GM18517 (cell line): ENCODE measurements at regions not wholly inside any gene's neighbourhood (a gene's known extent, or its start where the extent isn't known, plus 50 kb on each side); places are given as distances from the start of the nearest gene placed in this dataset.

Source experiments
- ATAC-seq: cut with Tn5 transposase; IDR thresholded peaks from one replicate; pipeline ENCODE4 v1.9.1; 2021; ENCODE audit warnings: mild to moderate bottlenecking, moderate library complexity; ENCODE audit not compliant: unreplicated experiment

DNA sequence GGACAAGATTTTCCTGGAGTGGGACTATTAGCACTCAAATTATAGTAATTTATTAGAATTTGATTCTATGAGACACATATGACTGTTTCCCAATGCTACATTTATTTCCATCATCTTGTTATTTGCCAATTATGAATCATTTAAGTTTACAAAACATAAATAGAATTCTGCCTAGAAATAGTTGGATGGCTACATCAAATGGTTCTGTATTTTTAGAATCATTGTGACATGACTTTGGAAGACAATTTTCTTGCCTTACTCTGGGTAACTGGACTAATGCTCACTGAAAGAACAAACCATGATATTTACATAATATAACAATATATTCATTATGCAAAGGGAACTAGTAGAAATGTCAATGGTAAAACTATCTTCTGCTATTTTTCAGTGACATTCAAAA, 173.5 kb downstream of the ZIC1 start:
- no peak for ATAC-seq

DNA sequence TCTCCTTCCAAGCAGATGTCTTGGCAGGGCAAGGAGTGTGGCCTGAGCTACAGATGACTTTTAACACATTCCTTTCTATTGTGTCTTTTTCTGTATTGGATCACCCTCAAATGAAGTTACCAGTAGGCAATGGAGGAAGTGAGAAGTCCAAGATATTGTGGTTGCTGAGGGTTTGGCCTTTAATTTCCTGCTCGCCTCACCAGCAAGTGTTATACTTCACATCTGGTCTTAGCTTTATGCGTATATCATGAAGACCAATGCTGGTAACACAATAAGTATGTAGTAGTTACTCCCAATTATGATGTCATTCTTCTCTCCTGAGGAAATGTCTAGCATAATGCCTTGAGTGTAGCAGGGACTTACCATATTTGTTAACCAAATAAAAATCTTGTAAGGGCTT, 179.9 kb downstream of the ZIC1 start:
- no peak for ATAC-seq

DNA sequence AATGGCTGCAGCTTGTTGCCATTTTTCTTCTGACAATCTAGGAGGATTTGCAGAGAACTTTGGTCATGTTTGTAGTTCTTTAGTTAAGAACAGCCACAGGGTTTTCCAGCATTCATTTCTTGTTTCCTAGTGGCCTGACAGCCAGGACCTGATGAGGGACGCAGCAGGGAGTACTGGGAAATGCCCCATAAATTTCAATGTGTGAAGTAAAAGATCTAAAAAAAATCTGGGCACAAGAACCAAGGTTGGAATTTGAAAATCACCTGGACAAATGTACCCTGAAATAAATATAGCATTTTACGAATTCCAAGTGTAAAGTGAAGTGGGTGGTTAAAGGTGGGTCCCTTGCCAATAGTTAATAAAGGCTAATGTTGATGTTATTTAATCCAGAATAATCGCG, 195.0 kb downstream of the ZIC1 start:
- ATAC-seq, result no peak

DNA sequence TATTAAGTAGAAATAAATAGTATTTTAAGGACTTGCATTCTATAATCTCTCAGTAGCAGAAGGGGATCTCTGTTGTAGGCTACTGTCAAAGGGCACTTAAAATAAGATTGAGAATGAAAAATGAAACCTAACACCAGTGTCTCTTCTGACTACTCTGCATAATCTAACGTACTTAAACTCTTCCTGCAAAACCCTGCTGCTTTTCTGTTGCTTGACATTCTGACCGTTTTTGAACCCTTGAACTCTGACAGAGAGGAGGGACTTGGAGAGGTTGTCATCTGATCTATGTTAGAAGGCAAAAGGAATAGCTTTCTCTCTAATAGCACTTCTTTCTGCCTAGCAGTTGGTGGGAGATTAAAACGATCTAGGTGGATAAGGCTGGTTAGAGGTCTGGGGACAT, 204.6 kb downstream of the ZIC1 start:
- peak; percentile 73 for ATAC-seq

DNA sequence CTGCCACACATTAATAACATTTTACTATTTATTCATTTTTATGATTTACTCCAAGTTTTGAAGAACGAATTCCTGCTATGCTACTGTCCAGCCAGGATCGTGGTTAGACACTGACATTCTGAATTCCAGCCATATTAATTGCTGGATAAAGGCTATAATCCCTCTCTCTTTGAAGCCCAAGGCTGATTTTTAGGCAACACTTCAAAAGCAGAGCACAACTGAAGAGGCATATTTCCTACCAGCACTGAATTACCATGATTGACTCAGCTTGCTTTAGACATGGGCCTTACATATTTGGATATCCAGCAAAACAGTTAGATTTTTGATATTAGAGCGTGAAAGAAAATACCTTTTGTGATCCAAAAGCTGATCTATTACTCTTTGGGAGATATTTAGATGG, 205.0 kb downstream of the ZIC1 start:
- ATAC-seq, result no peak

GRCh38 chr3:147615035-147615434, 205.9 kb downstream of the ZIC1 start:
- no peak for ATAC-seq

DNA sequence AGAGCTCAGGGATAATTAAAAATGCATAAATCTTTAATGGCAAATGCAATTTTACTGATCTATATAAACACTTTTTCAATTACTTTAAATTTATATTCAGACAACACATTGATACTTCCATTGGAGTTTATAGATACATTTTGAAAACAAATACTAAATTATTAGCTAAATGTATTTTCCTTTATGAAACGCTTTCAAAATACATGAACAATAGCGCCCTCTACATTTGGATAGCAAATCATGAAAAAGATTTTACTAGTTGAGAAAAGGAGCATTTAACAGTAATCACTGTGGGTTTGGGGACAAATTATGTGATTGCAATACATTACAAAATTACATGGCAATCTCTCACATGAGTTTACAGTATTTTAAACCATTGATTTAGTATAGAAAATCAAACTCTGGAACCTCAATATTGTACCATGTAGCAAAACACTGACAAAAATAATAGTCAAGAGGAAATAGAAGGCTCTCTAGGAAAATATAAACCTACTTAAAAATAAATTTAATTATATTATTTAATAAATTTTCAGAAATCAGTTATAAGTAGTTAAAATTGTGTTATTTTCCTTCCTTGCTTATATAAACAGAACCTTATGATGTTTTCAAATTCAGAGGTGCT, 207.9 kb downstream of the ZIC1 start:
- no peak for ATAC-seq

- no peak for ATAC-seq
Measured at GRCh38 chr3:147618691-147619090, 209.5 kb downstream of the ZIC1 start.

- ATAC-seq, result no peak
Measured at GRCh38 chr3:147619921-147620560, 210.9 kb downstream of the ZIC1 start.

DNA sequence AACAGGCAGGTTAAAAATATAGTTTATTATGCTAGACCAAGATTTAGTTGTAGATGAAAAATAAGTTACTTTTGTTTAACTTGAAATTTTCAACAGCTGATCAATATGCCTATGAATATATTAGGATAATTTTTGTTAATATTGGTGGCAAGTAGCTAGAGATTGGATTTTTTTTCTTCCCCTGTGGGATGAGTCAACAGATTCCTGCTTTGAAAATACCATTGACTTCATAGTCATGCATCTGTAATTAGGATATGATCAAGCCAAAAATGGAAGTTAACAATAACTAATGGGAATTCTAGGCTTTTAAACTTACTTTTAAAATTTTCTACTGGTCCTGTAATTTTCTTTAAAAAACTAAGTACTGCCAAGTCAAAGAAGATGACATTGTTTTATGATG, 211.7 kb downstream of the ZIC1 start:
- ATAC-seq, result no peak

DNA sequence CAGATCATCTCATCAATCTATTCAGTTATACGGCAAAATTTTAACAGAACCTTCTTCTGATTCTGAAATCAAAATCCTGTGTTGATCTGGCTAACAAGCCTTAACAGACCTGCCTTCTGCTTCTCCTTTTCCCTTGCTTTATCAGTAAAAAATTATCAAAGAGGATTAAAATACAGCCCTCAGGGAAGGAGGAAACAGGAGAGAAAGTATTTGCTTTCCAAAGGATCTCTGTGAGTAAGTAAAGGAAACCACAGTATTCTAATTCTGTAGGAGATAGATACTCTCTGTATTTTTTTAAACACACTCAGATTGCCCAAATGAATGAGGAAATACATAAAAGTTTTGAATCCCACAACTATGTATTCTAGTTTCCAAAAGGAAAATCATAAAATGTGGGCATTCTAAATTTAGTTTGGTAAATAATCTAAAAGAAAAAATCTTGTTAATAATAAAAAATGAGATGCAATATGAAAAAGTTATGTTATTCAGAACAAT, 221.8 kb downstream of the ZIC1 start:
- no peak for ATAC-seq

DNA sequence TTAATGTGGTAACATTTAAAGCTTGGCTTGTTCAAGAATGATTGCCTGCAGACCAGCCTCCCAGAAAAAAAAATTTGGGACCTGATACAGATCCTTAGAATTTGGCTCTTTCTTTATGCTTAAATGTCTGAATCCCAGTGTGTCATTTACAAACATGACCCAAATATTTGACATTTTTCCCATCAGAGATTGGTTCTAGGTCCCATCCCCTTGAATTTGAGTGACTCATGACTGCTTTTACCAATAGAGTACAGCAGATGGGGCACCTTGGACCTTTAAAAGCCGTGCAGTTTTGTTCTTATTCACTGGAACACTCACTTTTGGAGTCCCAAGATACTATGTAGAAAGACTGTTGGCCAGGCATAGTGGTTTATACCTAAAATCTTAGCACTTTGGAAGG, 231.6 kb downstream of the ZIC1 start:
- no peak for ATAC-seq

DNA sequence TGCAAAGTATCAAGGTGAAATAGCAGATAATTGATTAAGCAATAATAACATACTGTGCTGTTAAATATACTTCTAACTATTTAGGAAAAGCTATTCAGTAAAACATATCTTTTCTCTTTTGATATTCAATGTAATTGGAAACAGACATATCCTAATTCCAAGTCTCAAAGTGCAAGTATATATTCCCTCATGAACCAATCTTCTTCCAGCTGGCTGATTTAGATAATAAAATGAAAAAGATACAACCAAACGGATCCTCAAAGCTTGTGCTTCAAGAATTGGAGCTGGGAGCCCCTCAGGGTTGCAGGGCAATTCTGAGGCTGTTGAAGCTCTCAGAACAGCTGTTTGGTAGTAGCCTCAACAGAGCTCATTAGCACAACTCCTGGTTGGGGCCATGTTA, 236.6 kb downstream of the ZIC1 start:
- no peak for ATAC-seq

GRCh38 chr3:147649475-147649874, 240.3 kb downstream of the ZIC1 start:
- no peak for ATAC-seq

DNA sequence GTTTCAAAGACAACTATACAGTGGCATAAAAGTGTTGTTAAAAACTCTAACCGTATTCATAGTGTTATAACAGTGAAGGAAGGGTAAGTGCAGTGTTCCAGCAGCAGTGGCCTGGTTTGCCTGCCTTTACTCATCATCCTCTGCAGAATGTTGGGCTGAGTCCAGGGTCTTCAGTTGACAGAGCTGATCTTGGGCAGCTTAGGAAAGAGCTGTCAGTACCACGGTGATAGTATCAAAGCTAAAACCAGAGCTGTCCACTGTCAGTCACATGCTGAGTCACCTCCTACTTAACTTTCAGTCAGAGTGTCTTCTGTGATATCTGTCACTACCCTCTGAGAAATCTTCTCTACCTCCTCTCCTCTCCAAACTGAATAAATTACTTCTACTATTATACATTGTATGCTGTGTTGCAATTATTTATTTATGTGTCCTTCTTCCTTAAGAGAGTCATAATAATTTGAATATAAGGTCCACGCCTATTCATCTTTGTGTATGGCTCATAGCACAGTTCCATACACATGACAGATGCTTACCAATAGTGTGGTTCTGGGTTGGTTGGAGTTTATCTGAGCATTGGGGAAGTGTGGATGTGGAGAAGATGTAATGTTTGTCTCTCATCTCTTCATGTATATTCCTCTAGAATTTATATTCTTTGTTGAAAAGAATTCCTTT, 242.1 kb downstream of the ZIC1 start:
- no peak for ATAC-seq

- ATAC-seq, result no peak
Measured at GRCh38 chr3:147652651-147653366, 243.6 kb downstream of the ZIC1 start.

- no peak for ATAC-seq
Measured at GRCh38 chr3:147653367-147653923, 244.3 kb downstream of the ZIC1 start.

DNA sequence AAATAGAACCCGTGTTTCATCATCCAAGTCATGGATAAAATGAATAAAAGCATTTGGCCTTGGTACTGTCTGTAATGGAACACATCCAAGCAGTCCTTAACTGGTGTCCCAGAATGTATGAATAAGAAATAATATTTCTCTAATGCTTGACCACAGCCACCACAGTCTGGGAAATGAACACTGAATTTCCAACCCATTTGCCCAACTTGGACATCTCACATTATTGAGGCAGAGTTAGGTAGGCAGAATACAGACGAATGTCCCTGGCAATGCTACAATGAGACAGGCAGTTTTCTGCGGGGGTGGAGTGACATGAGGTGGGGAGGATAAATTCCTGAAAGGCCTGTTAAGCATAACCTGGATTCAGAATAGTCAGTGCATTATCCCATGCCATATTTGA, 245.7 kb downstream of the ZIC1 start:
- no peak for ATAC-seq

GRCh38 chr3:147655236-147655635, 246.1 kb downstream of the ZIC1 start:
- no peak for ATAC-seq

DNA sequence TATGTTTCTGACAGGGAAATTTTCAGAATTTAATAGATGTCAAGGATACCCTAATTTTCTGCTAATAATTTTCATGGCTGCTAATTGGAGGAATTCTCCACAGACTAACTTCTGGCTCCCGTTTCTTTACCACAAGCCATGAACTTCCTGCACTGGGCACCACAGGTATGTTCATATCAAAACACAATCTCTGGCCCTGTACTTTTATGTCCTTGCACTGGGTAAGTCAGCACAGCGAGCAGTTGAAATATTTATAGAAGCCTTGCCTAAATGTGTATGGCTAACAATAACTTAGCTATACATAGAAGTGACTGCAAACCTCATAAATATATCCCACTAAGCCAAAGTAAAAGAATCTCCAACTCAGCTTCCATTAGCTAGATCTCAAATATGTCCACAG, 246.9 kb downstream of the ZIC1 start:
- ATAC-seq, result no peak

- ATAC-seq, result no peak
Measured at GRCh38 chr3:147661916-147662315, 252.8 kb downstream of the ZIC1 start.
